Activated effector memory CD4-positive, alpha-beta T cell treated with Interleukin-2 at 50 U/mL for 16 hours (primary cell): ENCODE measurements at regions not wholly inside any gene's neighbourhood (a gene's known extent, or its start where the extent isn't known, plus 50 kb on each side); places are given as distances from the start of the nearest gene placed in this dataset.

Experiments
- DNase-seq: peaks from one replicate; pipeline ENCODE4 v3.0.0-alpha.2; 2020

DNA sequence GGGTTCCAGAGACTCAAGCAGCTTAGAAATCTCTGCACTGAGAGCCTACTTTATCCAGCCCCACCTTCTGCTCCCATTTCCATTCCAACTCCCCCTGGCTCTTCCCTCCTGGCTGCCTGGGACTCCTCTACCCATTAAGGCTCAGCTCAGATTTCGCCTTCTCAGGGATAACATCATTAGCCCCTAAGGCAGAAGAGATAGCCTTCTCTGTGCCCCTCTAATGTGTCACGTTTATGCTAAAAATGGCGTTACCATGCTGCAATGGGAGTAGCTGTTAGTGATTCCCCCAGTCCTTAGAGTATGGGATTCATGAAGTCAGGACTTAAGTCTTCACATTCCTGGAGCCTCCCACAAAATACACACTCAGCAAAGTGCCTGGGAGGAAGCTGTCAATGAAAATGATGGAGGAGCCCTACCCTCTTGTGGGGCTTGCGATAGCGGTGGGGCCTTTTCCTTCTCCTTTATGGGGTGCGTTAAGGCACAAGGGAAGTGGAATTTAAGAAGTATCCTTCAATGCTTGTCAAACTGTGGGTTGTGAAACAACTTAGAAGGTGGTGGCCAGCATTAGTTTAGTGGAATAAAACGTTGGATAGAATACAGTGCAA lies 144.7 kb upstream of the COPS8 start:
- DNase-seq = no peak

DNA sequence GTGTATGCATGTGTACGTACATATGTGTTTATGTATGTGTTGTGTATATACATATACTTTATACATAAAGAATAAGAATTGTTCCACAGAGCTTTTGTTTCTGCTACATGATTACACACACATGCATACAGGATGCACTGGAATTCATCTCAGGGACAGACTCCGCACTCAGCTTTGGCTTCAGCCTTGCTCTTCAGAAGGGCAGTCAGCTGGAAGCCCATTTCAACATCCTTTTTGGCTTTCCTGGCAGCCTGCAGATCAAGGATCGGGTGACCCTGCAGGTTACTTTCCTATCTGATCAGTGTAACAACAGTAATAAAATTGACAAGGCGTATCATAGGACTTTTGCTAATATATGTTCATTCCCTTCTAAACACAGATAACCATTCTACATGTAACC lies 144.1 kb upstream of the COPS8 start:
- no peak for DNase-seq

DNA sequence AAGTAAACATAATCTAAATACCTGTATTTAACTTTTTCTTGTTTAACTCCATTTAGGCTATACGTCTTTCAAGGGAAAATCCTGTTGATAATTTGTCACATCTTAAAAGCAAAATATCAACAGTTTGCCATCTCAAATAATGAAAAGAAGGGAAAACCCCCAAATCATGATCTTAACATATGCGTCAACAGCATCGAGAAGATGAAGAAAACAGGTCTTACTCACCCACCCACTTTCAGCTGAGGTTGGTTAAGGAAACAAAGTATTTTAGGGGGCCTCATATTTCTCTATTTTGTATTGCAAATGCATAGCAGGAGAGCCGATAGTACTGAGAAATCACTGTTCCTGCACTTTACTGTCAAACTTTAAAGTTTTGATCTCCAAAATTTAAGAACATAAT lies 143.1 kb upstream of the COPS8 start:
- DNase-seq = no peak

DNA sequence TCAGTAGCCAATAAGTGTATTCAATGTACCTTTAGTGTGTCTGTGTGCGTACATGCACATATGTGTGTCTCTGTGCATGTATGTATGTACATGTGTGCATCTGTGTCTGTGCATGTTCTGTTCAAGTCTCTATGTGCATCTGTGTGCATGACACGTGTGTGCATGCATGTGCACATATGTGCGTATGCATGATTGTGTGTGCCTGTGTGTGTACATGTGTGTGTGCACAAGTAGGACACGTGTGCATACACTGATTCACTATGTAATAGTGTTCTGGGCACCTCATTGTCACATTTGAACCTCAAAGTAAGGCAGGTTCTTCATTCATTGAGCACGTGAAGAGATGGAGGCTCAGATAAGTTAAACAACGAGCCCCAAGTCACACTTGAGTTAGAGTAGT lies 142.6 kb upstream of the COPS8 start:
- DNase-seq = no peak

DNA sequence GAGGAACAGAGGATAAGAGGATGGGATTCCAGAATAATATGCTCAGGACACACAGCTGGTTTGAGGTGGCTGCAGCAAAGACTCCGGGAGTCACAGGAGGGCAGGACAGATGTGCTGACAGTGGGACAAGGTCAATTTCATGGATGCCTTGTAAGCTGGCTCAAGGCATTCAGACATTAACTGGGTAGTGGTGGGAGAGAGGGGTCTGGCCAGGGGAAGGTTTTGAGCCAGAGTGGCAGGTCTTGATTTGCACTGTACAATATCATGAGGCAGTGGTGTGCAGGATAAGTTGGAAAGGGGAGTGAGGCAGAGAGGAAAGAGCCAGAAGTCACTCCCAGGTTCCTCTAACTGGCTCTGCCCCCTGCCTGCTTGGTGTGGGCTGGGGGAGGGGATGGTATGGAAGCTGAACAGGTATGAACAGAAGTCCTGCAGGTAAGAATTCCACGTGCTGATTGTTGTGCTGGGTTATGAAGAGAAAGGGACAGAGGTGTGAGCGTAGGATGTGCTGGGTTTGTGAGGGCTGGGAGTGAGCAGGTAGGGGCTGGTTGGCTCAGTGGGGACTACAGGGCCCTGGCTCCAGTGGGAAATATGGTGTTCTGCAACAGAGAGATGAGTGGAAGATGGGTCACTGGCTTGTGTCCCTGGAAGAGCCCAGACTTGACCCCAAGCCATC lies 141.7 kb upstream of the COPS8 start:
- DNase-seq = no peak

DNA sequence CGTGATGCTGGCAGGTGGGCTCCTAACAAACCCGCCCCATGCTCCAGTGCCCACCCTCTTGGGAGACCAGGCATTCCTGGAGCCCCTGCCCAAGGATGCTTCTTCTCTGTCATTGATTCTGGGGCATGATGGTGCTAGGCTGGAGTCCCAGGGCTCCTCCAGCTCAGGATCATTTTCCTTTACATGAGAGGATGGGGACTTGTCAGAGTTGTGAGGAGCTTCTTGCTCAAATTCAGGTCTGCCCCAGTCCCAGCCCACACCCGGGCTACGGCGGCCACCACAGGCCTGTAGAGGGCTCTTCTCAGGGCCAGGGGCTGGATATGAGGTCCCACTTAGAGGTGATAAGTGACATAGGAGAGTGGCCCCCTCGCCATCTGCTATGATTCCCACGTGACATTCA lies 141.1 kb upstream of the COPS8 start:
- DNase-seq = no peak

DNA sequence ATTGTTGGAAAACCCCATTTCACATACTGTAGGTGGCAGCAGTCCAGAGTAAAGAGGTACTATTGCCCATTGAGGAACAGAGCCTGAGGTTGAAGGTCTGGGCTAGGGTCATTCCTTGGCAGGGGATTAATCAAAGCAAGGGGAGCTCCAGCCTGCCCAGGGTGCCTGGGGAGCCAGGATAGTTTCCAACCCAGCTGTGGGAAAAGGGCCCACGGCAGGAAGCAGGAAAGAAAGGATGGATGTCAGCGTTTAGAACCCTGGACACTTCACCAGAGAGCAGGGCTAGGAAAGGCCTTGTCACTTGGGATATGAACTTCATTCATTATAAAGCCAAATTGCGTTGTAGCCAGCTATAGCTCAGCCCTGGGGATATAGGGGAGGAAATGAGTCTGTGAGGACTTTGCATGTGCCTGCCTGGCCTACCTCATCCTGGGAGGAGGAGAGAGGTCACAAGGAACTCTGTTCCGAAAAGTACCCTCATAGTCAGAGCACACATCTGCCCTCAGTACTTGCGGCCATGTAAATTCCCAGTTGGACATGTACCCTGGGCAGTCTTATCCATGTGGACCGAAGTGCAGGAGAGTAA lies 140.2 kb upstream of the COPS8 start:
- no peak for DNase-seq

DNA sequence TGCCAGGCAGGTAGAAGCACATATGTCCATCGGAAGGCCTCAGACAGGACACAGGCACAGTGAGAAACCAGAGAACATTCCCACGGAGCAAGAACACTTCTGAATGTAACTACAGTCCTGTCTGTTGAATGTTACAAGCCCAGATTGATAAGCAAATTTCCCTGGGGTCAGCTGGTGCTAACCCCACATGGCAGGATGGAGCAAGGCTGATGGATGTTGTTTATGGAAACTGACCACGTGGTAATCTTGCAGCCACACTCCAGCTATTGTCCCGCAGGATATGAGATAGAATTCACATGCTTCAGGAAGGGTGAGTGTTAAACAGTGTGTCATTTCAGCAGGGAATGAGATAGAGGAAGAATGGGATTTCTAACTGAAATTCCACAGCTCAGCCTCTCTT lies 138.8 kb upstream of the COPS8 start:
- no peak for DNase-seq

DNA sequence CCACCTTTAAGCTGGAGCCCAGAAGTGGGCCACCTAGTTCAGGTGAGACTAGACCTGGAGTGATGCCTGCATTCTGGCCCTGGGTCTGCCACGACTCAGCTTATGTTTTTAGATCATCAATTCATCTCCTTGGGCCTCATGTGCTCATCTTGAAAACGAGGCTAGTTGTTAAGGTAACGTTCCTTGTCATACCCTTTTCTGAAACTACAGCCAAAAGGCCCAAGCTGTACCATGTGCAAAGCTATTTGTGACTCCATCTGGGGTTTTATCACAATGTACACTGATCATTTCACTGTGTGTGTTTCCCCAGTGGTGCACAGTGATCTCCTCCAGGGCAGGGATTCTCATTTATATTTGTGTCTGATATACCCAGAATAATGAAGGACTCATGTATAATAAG lies 138.4 kb upstream of the COPS8 start:
- no peak for DNase-seq

DNA sequence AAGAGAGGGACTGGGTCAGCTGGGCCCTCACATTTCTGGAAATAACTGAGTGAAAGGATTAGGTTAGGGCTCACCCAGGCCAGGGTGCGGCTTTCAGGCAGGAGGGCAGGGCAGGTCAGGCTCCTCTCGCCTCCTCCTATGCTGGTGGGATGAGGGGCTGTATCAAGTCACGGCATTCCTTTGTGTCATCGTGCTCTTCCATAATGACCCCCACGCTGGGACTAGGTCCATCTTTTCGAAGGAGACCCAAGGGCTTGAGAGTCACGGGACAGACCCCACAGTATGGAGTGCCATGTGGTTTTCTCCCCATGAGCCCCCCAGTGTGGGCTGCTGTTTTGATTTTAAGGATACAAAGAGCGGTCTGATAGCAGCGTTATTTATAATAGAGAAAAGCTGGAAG lies 137.8 kb upstream of the COPS8 start:
- DNase-seq = no peak

DNA sequence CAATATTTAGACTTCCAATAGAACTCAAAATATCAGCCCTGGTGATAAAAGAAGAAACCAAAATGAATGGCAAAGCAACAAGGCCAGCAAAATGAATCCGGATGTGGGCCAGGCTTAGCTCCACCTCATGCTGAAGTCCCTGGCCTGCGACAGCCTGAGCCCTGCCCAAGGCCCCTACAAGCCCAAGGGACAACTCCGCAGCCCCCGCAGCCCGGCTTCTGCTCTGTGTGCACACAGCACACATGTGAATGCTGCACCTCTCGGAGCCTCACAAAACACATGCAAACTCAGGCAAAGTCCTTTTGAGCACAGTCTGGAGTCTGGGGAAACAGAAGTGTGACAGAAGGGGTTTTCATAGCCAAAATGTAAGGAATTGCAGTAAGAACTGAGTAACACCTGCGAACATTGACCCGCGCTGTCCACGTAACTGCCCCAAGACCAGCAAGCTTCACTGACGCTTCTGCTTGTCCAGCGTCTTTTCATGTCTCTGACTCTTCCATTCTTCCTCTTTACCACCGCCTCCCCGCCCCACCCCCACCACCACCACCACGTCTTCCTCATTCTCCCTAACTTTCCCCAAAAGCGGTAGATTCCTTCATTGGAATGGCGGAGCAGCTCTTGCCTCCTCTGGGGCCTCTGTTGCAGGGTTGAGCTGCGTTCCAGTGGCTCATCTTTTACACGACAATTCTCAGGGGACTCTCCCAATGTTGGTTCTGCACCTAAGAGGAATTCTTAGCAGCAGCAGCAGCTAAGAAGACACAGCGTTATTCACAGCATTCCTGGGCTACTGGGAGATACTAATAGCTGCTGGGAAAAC lies 136.4 kb upstream of the COPS8 start:
- no peak for DNase-seq

DNA sequence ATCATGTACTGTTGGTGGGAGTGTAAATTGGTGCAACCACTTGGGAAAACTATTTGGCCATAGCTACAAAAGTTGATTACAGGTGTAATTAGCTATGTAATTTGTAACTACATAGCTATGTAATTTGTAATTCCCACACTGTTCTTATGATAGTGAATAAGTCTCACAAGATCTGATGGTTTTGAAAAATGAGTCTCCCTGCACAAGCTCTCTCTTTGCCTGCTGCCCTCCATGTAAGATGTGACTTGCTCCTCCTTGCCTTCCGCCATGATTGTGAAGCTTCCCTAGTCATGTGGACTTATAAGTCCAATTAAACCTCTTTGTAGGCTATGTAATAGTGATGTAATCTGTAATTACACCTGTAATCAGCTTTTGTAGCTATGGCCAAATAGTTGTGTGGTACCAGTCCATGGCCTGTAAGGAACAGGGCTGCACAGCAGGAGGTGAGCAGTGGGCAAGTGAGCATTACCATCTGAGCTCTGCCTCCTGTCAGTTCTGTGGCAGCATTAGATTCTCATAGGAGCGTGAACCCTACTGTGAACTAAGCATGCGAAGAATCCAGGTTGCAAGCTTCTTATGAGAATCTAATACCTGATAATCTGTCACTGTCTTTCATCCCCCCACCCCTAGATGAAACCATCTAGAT lies 133.7 kb upstream of the COPS8 start:
- DNase-seq = no peak

DNA sequence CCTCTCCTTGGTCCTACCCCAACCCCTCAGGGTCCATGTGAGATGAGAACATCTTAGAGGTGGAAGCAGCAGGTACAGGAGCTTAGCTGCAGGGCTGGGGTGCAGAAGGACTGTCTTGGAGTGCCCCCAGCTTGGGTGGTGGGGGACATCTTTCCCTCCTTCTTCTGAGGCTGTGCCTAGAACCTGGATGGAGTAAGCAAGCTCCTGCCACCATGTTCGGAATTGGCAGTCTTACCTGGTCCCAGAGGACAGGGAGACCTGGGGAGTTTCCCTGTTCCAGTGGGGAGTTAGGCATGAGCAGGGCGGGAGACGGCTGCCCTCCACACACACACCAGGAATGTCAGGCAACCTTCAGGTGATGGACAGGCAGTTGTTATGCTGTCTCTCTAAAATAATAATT lies 131.0 kb upstream of the COPS8 start:
- no peak for DNase-seq

DNA sequence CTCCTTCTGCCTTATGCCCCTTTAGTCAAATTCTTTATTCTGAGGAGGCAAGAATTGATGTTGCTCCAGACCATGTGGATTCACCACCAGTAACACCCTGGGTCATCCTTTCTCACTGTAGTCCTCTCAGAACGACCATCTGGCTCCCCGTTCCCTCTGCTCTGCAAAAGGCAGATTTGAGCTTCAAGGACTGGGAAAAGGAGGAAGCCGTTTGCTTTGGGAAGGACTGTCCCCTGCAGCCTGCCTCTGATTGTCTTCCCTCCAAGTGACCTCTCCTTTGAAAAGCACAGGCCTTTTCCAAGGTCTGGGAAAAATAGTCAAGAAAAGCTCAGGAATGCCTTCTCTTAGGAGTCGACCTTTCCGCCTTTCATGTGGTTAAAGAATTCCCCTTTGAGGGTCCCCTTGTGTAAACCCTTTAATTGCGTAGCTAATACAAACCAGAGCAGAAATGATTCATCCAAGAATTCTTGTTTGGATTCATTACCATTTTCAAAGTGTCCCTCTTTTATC lies 130.1 kb upstream of the COPS8 start:
- no peak for DNase-seq

DNA sequence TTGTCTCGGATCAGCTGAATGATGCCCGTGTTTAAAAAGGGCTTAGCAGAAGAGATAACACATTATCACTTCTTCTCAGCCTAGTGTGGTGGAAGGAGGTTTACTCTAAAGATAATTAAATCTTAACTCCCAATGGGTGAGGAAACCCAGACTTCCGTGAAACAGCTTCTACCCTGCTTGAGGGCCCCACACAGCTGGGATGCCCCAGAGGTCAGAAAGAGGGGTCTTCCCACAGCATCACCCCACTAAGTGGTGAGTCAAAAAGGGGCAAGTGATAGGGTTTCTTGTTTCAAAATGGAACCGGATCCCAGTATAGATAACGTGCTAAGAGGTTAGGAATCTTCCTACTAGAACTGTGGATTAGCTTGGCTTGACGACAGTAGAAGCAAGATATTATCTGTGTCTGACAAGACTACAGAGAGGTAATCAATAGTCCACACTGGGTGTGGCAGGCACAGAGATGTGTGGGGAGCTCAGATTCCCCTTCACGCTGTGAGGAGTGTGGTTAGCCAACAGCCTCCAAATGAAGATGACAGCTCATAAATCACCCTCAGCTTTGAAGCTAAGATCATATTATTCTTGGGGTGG lies 129.6 kb upstream of the COPS8 start:
- no peak for DNase-seq

DNA sequence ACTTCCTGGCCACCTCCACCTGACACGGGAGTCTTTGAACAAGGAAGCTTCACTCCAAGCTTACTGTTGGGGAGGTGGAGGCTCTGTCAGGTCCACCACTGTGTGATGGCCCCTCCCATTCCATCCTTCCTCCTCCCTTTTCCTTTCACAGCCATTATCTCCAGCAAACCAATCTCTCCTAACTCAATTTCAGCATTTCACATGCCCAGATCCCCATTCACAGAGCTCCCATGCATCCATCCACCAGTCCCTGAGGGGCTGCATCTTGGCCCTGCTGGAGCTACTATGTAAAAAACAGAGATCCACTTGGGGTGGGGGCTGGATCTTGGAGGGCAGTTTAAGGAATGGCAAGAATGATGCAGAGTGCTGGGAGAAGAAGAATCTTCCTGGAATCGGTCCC lies 129.0 kb upstream of the COPS8 start:
- no peak for DNase-seq

DNA sequence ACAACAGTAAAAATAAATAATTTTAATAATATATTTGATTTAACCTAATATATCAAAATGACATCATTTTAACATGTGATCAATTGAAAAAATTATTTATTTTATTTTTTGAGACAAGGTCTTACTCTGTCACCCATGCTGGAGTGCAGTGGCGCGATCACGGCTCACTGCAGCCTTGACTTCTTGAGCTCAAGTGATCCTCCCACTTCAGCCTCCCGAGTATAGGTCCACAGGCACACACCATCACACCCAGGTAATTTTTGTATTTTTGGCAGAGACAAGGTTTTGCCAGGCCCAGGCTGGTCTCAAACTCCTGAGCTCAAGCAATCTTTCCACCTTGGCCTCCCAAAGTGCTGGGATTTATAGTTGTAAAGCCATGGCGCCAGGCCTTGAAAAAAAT lies 126.7 kb upstream of the COPS8 start:
- DNase-seq = no peak

DNA sequence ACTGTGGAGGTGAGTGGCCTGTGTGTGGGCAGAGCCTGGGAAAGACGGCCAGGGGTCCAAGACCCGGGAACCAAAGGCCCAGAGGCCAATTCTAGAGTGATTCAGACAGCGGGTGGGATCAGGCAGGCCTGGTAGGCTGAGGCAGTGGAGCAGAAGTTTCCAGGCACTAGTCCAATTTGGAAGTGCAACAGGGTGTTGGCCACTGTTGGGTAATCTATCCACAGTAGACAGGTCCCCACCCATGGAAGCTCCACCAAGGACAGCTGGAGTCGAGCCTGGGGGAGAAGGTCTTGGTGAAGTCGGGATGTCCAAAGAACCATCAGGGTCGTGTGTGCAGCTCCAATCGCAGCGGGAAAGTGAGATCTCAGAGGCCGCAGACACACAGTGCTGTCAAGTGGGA lies 125.8 kb upstream of the COPS8 start:
- DNase-seq = no peak

DNA sequence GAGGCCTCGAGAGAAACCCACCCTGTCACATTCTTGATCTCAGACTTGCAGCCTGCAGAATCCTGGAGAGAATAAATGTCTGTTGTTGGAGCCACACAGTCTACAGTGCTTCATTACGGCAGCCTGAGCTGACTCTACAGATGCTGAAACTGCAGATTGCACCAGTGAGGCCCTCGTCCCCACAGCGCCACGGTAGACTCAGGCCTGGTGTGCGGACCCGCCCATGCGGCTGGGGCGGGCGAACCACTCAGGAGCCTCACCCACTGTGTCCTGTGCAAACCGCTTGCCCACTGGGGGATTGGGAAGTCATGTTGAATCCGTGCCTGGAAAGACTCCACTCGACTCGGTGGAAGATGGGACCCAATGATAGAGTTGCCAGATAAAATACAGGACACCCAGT lies 125.2 kb upstream of the COPS8 start:
- DNase-seq = no peak

DNA sequence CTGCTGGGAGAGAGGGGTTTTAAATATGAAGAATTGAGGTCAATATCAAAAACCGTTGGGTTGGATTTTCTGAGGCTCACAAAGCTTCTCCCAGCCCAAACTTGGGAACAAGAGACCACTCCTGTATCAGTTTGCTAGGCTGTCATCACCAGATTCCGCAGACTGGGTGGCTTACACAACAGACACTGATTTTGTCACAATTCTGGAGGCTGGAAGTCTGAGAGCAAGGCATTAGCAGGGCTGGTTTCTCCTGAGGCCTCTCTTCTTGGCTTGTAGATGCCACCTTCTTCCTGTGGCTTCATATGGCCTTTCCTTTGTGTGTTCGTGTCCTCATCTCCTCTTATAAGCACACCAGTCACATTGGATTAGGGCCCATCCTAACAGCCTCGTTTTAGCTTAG lies 122.9 kb upstream of the COPS8 start:
- no peak for DNase-seq

DNA sequence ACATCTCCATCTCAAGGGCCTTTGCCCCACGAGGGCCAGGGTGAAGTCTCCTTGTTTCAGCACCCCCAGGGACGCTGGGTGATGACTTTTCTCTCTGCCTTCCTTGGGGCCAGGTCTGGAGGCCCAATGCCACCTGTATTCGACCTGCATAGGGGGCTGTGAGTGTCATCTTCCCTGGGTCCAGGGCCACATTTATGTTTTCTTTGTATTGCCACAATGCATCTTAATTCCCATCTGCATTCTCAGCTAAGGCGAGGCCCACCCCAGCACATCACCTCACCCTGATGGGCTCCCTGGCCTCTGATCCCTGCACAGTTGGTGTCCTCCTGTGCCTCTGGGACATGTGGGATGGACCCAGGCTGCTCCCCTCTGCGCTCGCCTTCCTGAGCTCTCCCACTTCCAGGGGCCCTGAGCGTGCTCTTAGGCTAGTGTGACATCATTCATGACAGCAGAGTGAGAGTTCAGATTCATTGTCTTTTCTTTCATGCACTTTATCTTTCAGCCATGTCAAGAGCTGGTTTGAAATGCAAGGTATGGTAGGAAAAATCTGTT lies 122.0 kb upstream of the COPS8 start:
- no peak for DNase-seq

DNA sequence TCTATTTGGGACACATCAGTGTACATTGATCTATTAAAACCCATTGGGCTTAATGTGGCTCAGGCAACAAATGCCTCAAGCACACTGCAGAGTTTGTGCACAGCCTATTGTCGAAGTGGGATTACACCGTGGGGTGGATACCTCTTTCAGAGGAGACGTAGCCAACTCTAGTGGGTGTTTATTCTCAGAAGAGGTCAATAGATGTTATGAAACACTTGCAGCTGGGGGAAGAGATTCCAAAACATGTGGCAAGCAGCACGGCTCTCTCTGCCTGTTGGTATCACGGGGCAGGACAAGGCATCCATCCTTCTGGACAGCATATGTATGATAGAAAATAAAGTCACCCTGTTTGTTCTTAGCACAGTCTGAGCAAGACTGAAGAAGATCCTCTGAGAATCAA lies 121.4 kb upstream of the COPS8 start:
- no peak for DNase-seq
